GM19238 (cell line): ENCODE measurements at regions not wholly inside any gene's neighbourhood (a gene's known extent, or its start where the extent isn't known, plus 50 kb on each side); places are given as distances from the start of the nearest gene placed in this dataset.

Source experiments
- DNase-seq: peaks from one replicate; pipeline ENCODE4 v3.0.0; 2011; ENCODE audit warnings: low spot score; ENCODE audit not compliant: insufficient read length

- no peak for DNase-seq
Observed at GRCh38 chr18:47342566-47342965, 91.1 kb upstream of the SKOR2 start.

DNA sequence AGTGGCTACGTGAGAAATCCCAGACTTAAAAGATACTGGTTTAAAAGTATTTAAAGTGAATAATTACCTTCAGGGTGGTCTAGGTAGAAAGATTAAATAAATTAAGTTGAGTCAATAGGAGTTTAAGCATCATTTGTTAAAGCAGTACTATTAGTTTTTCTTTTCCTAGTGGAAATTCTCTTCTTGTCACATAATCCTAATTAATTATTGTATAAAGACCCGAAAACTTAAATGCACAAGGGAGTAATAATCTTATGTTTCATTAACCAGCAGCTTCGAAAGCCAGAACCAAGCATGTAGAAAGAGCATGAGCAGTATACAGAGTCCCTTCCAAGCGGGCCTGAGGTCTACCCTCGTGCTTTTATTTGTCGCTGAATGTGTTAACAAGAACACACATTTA is 90.2 kb upstream of the SKOR2 start:
- DNase-seq = no peak

DNA sequence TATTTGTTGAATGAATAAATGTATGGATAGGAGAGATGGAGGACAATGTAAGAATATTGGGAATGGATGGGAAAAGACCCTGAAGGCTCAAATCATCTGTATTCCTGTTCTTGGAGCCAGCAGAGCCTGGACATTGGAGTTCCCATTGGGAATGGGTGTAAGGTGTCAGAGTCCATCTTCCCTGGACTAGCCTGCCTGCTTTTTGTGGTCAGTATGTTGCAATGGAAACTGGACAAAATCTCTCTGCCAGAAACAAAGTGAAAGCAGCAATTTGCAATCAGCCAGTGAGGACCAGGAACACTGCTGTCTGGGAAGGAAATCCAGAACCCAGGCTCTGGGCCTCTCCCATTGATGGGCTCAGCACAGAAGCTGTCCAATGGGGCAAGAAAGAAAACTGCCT is 83.5 kb upstream of the SKOR2 start:
- no peak for DNase-seq

GRCh38 chr18:47333926-47334635 is 82.6 kb upstream of the SKOR2 start:
- no peak for DNase-seq

- DNase-seq = no peak
Observed at GRCh38 chr18:47331641-47332040, 80.2 kb upstream of the SKOR2 start.

- no peak for DNase-seq
Observed at GRCh38 chr18:47331026-47331425, 79.6 kb upstream of the SKOR2 start.

DNA sequence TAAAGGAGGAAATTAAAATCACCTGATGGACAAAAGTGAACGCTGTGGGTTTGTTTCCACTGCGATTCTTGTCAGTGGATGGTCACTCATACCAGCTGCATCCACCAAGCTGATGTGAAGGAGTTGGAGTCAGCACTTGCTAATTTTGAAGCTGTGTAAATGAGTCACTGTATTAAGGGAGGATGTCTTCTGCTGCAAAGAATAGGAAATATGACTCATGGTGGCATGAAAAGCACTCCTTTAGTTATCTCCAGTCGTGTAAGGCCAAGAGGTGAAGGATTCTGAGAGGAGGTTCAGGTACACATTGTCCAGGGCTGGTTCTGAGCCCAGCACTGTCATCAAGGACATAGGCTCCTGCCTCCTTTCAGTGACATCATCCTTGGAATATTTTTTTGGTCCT is 71.7 kb upstream of the SKOR2 start:
- no peak for DNase-seq

- no peak for DNase-seq
Observed at GRCh38 chr18:47321815-47322214, 70.4 kb upstream of the SKOR2 start.

- no peak for DNase-seq
Observed at GRCh38 chr18:47317824-47318508, 66.5 kb upstream of the SKOR2 start.

- no peak for DNase-seq
Observed at GRCh38 chr18:47316924-47317323, 65.5 kb upstream of the SKOR2 start.

GRCh38 chr18:47313901-47314300 is 62.4 kb upstream of the SKOR2 start:
- no peak for DNase-seq

- DNase-seq = no peak
Observed at GRCh38 chr18:47311585-47311984, 60.1 kb upstream of the SKOR2 start.
